Immature natural killer cell (primary cell): ENCODE measurements at regions not wholly inside any gene's neighbourhood (a gene's known extent, or its start where the extent isn't known, plus 50 kb on each side); places are given as distances from the start of the nearest gene placed in this dataset.
A peak's percentile ranks its signal among the peaks of the same experiment; 100 is the strongest.
"Not testable (repeated sequence)": the region's sequence is repeated elsewhere in the genome, so short reads cannot be mapped to it uniquely, and the experiment has no call there.

Experiments
- DNase-seq, 3 donors: peaks; one replicate each; pipeline ENCODE4 v3.0.0; 2022; ENCODE audit warnings: mixed read lengths in 1 of 3
- H3K27ac Mint-ChIP-seq, 6 donors: one replicate each; pipeline ENCODE4 v1.8.0; 2020; ENCODE audit warnings: mixed read lengths in 6 of 6, mild to moderate bottlenecking in 5 of 6, inconsistent platforms in 4 of 6, moderate library complexity in 3 of 6
- H3K27me3 Mint-ChIP-seq, 3 donors: one replicate each; pipeline ENCODE4 v1.8.0; 2020 to 2021; ENCODE audit warnings: low read depth in 3 of 3, mild to moderate bottlenecking in 3 of 3, mixed read lengths in 3 of 3, moderate library complexity in 3 of 3, inconsistent platforms in 1 of 3
- H3K36me3 Mint-ChIP-seq, 3 donors: one replicate each; pipeline ENCODE4 v1.8.0; 2020; ENCODE audit warnings: mixed read lengths in 3 of 3, inconsistent platforms in 2 of 3, mild to moderate bottlenecking in 2 of 3
- H3K4me1 Mint-ChIP-seq, 2 donors: one replicate each; pipeline ENCODE4 v1.8.0; 2020; ENCODE audit warnings: inconsistent platforms in 2 of 2, mild to moderate bottlenecking in 2 of 2, mixed read lengths in 2 of 2, moderate library complexity in 1 of 2
- H3K4me3 Mint-ChIP-seq, 5 donors: one replicate each; pipeline ENCODE4 v1.8.0; 2020; ENCODE audit warnings: mild to moderate bottlenecking in 5 of 5, mixed read lengths in 5 of 5, inconsistent platforms in 3 of 5, moderate library complexity in 3 of 5
- H3K9me3 Mint-ChIP-seq, 6 donors: one replicate each; pipeline ENCODE4 v1.8.0; 2020; ENCODE audit warnings: mild to moderate bottlenecking in 6 of 6, mixed read lengths in 6 of 6, inconsistent platforms in 4 of 6, moderate library complexity in 3 of 6

- H3K4me1 Mint-ChIP-seq = no peaks in the 10 kb centered on the region
- H3K27me3 Mint-ChIP-seq = peaks cover 0 to 2% (median 0%) of the 10 kb centered on the region in 3 donors
- H3K27ac Mint-ChIP-seq = no peak overlapping the region
- DNase-seq = no peak
- no peaks in the 10 kb centered on the region for H3K9me3 Mint-ChIP-seq
- H3K4me3 Mint-ChIP-seq = no peak overlapping the region
- peaks cover 4 to 35% (median 15%) of the 10 kb centered on the region in 3 donors for H3K36me3 Mint-ChIP-seq
Measured at GRCh38 chr1:198846556-198846955, 207.7 kb downstream of the PTPRC start.

DNA sequence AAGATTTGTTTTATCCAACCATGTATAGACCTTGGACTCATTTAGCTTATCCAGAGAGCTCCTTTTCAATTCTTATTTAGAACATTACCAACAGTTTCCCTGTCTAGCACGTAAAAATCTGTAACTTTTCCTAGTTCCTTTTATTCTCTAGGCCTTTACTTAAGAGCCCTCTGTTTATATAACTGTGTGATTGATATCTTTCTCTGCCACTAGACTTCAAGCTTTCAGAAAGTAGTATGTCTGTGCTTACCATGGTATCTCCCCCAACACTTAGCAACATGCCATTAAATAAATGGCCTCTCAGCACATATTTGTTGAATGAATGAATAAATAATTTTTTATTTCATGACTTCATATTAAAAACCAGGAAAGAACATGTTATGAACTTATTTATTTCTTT is 209.4 kb downstream of the PTPRC start:
- Mint-ChIP-seq H3K9me3 (no peaks in the 10 kb centered on the region), H3K4me3 (no peak overlapping the region), H3K27me3 (peaks cover 0 to 3% (median 2%) of the 10 kb centered on the region in 3 donors), H3K36me3 (peaks cover 8 to 41% (median 15%) of the 10 kb centered on the region in 3 donors), H3K27ac (no peak overlapping the region), H3K4me1 (peaks cover 5 to 6% of the 10 kb centered on the region in 2 donors)
- DNase-seq = no peak

DNA sequence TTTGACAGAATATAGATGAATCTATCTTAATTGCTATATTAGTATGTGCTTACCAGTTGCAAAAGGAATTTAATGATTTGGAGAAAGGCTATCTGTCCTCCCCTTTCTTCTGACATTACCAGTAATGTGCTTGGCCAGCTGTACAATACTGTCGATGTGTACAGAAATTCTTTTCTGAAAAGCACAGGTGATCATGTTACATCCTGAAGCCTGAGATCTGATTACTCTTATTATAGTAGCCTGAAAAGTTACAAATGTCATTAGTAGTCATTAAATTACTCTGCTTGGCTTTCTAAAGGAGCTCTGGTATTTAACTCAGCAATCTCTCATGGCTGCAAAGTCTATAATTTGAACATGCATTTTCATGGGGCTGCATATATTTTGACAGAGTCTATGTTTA is 209.8 kb downstream of the PTPRC start:
- peaks cover 11 to 43% (median 15%) of the 10 kb centered on the region in 3 donors for H3K36me3 Mint-ChIP-seq
- no peak overlapping the region for H3K4me3 Mint-ChIP-seq
- H3K27me3 Mint-ChIP-seq = peaks cover 0 to 3% (median 2%) of the 10 kb centered on the region in 3 donors
- H3K27ac Mint-ChIP-seq = no peak overlapping the region
- no peaks in the 10 kb centered on the region for H3K9me3 Mint-ChIP-seq
- no peak for DNase-seq
- peaks cover 5 to 11% of the 10 kb centered on the region in 2 donors for H3K4me1 Mint-ChIP-seq

DNA sequence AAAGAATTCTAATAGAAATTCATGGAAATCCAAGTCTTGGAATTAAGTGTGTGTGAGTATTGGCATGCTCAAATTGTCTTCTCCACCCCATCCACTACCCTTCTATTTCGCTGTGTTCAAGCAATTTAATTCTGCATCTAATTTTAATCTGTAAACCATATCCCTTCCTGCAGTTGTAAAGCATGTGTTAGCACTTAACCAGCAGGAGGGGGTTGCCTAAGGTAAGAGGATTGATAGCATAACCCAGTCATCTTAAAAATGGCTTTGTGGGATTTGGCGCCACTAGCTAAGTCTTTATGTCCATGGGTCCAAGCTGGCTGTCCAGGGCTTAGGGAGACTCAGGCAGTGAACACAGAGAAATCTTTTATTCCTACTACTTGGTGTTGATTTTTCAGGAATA is 210.3 kb downstream of the PTPRC start:
- H3K27ac Mint-ChIP-seq = peak overlapping the region in 1 of 6 donors; percentile 54
- no peak for DNase-seq
- H3K36me3 Mint-ChIP-seq = peaks cover 15 to 48% (median 15%) of the 10 kb centered on the region in 3 donors
- H3K9me3 Mint-ChIP-seq = no peaks in the 10 kb centered on the region
- H3K27me3 Mint-ChIP-seq = peaks cover 0 to 3% (median 2%) of the 10 kb centered on the region in 3 donors
- H3K4me1 Mint-ChIP-seq = peaks cover 8 to 13% of the 10 kb centered on the region in 2 donors
- H3K4me3 Mint-ChIP-seq = no peak overlapping the region

GRCh38 chr1:198850196-198850595 is 211.4 kb downstream of the PTPRC start:
- no peaks in the 10 kb centered on the region for H3K9me3 Mint-ChIP-seq
- peaks cover 8 to 13% of the 10 kb centered on the region in 2 donors for H3K4me1 Mint-ChIP-seq
- H3K36me3 Mint-ChIP-seq = peaks cover 14 to 50% (median 15%) of the 10 kb centered on the region in 3 donors
- no peak for DNase-seq
- H3K4me3 Mint-ChIP-seq = no peak overlapping the region
- H3K27ac Mint-ChIP-seq = no peak overlapping the region
- H3K27me3 Mint-ChIP-seq = peaks cover 0 to 3% (median 2%) of the 10 kb centered on the region in 3 donors

- peaks cover 9 to 42% (median 12%) of the 10 kb centered on the region in 3 donors for H3K36me3 Mint-ChIP-seq
- not testable (repeated sequence) for DNase-seq
Measured at GRCh38 chr1:198850966-198851365, 212.1 kb downstream of the PTPRC start.

GRCh38 chr1:198856601-198857000 is 217.8 kb downstream of the PTPRC start:
- Mint-ChIP-seq H3K36me3 (peaks cover 6 to 34% (median 31%) of the 10 kb centered on the region in 3 donors), H3K4me3 (no peak overlapping the region), H3K4me1 (peaks cover 12 to 21% of the 10 kb centered on the region in 2 donors), H3K27ac (no peak overlapping the region), H3K9me3 (no peaks in the 10 kb centered on the region), H3K27me3 (peaks cover 0 to 3% (median 0%) of the 10 kb centered on the region in 3 donors)
- DNase-seq = no peak

More at GRCh38 chr1:198850966-198851365, 212.1 kb downstream of the PTPRC start:
- not testable (repeated sequence) for H3K27ac Mint-ChIP-seq, H3K4me3 Mint-ChIP-seq, H3K9me3 Mint-ChIP-seq, H3K27me3 Mint-ChIP-seq
- peaks cover 8 to 13% of the 10 kb centered on the region in 2 donors for H3K4me1 Mint-ChIP-seq

DNA sequence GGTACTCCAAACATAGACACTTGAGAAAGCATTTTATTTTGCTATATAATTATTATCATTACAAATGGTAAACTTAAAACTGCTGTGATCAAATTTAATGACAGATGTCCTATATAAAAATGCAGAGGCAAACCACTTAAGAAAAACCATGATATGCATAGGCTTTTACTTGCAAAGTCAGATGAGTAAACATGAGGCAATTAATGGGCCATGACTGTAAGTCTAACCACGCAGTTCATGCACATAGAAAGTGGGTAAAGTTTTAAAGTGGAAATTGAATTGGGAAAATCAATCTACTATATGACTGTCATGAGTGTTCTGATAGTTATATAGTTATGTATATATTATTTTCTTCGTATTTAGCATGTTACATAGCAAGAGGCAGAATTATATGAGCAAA is 219.2 kb downstream of the PTPRC start:
- Mint-ChIP-seq H3K27me3 (no peaks in the 10 kb centered on the region), H3K9me3 (no peaks in the 10 kb centered on the region), H3K4me3 (no peak overlapping the region), H3K27ac (no peak overlapping the region), H3K4me1 (peaks cover 15 to 26% of the 10 kb centered on the region in 2 donors), H3K36me3 (peaks cover 6 to 30% (median 28%) of the 10 kb centered on the region in 3 donors)
- DNase-seq = no peak

DNA sequence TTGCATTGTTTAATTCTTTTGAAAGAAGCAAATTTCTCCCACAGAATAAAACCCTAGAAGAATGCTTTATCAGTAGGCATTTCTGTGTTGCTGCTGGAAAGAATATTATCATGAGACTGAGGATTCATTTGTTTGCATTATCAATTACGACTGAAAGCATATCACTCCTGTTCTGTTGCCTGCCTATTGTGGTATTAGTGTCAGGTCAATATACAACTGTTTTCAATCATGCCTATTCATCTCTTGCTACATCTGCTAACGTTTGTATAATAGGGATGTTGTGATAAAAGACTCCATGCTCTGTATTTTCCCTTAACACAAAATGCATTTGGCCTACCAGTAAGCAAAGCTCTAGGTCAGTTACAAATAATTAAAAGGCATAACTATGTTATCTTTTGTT is 221.5 kb downstream of the PTPRC start:
- Mint-ChIP-seq H3K4me3 (no peak overlapping the region), H3K4me1 (peaks cover 11 to 18% of the 10 kb centered on the region in 2 donors), H3K36me3 (peaks cover 6 to 19% (median 17%) of the 10 kb centered on the region in 3 donors), H3K27ac (no peak overlapping the region), H3K9me3 (no peaks in the 10 kb centered on the region), H3K27me3 (no peaks in the 10 kb centered on the region)
- no peak for DNase-seq

GRCh38 chr1:198861636-198862035 is 222.8 kb downstream of the PTPRC start:
- H3K36me3 Mint-ChIP-seq = peaks cover 6 to 15% (median 14%) of the 10 kb centered on the region in 3 donors
- peak overlapping the region in 2 of 6 donors; percentile 23 to 31 for H3K27ac Mint-ChIP-seq
- H3K4me1 Mint-ChIP-seq = peaks cover 12 to 18% of the 10 kb centered on the region in 2 donors
- no peaks in the 10 kb centered on the region for H3K9me3 Mint-ChIP-seq
- H3K4me3 Mint-ChIP-seq = no peak overlapping the region
- no peaks in the 10 kb centered on the region for H3K27me3 Mint-ChIP-seq
- DNase-seq = no peak

GRCh38 chr1:198864695-198865094 is 225.9 kb downstream of the PTPRC start:
- Mint-ChIP-seq H3K36me3 (no peaks in the 10 kb centered on the region), H3K4me1 (peaks cover 22 to 28% of the 10 kb centered on the region in 2 donors), H3K9me3 (no peaks in the 10 kb centered on the region), H3K27me3 (no peaks in the 10 kb centered on the region), H3K4me3 (no peak overlapping the region), H3K27ac (no peak overlapping the region)
- no peak for DNase-seq

- no peaks in the 10 kb centered on the region for H3K27me3 Mint-ChIP-seq
- no peak overlapping the region for H3K4me3 Mint-ChIP-seq
- peaks cover 22 to 28% of the 10 kb centered on the region in 2 donors for H3K4me1 Mint-ChIP-seq
- H3K27ac Mint-ChIP-seq = no peak overlapping the region
- H3K36me3 Mint-ChIP-seq = peaks cover 0 to 4% (median 0%) of the 10 kb centered on the region in 3 donors
- no peaks in the 10 kb centered on the region for H3K9me3 Mint-ChIP-seq
- DNase-seq = no peak
Measured at GRCh38 chr1:198865319-198865718, 226.5 kb downstream of the PTPRC start.

DNA sequence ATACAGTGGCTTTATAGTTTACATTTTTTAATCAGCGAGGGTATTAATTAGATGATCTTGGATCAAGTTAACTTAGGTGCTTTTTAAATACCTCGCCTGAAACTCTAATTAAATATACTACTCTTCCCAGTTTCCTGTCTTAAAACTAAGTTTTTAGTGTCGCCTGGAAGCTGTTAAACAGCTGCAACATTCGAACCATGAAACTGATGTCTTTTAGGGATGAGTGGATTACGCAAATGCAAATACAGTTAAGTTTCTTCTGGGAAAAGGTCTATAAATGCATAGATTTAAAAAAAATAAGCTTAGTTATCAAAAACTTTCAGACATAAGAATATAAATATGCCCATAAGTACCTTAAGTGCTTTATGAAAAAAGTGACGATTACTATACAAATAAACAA is 228.3 kb downstream of the PTPRC start:
- Mint-ChIP-seq H3K9me3 (no peaks in the 10 kb centered on the region), H3K27me3 (no peaks in the 10 kb centered on the region), H3K4me1 (peaks cover 15 to 19% of the 10 kb centered on the region in 2 donors), H3K27ac (no peak overlapping the region), H3K36me3 (peaks cover 0 to 9% (median 4%) of the 10 kb centered on the region in 3 donors), H3K4me3 (no peak overlapping the region)
- DNase-seq = no peak

DNA sequence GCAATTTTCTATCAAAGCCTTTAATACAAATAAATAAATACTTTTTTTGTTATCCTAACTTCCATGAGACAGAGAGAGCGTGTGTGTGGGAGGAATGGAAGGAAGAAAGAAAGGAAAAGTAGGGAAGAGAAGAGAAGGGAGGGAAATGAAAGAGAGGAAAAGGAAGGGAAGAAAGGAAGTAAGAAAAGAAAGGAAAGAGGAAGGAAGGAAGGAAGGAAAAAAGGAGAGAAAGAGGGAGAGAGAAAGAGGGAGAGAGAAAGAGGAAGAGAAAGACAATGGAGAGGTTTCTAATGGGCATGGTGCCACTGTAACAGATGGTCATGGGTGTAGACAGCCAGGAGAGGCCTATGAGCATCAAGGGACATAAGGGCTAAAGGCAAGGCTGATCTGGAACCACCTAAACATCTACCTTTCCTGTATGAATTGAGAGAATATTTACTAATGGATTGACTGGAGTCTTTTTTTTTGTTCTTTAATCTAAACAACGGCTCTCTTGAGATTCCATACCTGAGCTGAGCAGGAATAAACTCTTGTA is 234.9 kb downstream of the PTPRC start:
- Mint-ChIP-seq H3K27ac (peak overlapping the region in 1 of 6 donors; percentile 3), H3K9me3 (peaks cover 0 to 1% (median 0%) of the 10 kb centered on the region in 6 donors), H3K27me3 (no peaks in the 10 kb centered on the region), H3K36me3 (peaks cover 6 to 32% (median 22%) of the 10 kb centered on the region in 3 donors), H3K4me1 (peaks cover 19 to 26% of the 10 kb centered on the region in 2 donors), H3K4me3 (no peak overlapping the region)
- DNase-seq = no peak
